SH-SY5Y (cell line): ENCODE measurements at regions not wholly inside any gene's neighbourhood (a gene's known extent, or its start where the extent isn't known, plus 50 kb on each side); places are given as distances from the start of the nearest gene placed in this dataset.

Source experiments
- GATA2 ChIP-seq: IDR thresholded peaks from 2 replicates; pipeline ENCODE4 v1.6.1; 2011; ENCODE audit warnings: mild to moderate bottlenecking, low read depth, low read length
- GATA3 ChIP-seq: IDR thresholded peaks from 2 replicates; pipeline ENCODE4 v1.6.1; 2011; ENCODE audit warnings: low read depth, mild to moderate bottlenecking, low read length, moderate library complexity

DNA sequence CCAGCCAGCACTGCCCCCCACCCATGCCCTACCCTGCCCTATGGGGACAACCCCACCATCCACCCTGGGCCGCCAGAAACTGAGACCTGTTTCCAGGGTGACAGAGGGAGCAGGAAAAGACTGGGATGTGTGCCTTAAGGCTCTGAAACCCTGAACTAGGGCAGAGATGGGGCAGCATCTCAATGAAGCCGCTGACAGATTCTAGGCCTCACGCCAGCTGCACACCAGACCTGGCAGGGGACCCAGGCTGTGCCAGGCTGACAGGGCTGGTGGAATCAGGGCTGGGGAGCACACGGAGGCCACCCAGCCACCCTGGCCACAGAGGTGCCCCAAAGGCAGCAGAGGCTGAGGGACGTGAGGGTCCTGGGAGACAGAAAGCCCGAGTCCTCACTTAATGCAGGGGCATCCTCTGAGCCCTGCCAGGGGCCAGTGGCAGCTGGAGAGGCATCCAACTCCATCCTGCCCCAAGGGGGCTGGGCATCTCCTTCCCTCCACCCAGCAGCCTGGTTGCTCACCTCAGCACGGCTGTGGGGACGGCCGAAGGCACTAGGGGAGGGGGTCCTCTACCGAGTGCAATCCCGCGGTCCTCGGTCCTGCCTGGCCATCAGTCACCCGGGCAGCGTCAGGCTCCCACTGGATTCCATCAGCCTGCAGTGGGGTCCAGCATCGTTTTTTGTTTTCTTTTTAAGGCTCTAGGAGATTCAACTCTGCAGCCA is 169.2 kb downstream of the ZFP36L2 start:
- TF ChIP-seq GATA2, result no peak; the same call in 1 of the 2 replicates
- TF ChIP-seq GATA3, result no peak
